GM23248 (cell line): ENCODE measurements at regions not wholly inside any gene's neighbourhood (a gene's known extent, or its start where the extent isn't known, plus 50 kb on each side); places are given as distances from the start of the nearest gene placed in this dataset.

Experiments
- EZH2 ChIP-seq: fragments of 200-600 bp; sonication (generic); IDR thresholded peaks from 2 replicates; pipeline ENCODE4 v1.6.1; 2018; ENCODE audit warnings: antibody characterized with exemption, mild to moderate bottlenecking; ENCODE audit not compliant: insufficient read depth, poor library complexity, severe bottlenecking
- EZH2phosphoT487 ChIP-seq: fragments of 200-600 bp; sonication (generic); IDR thresholded peaks from 2 replicates; pipeline ENCODE4 v1.6.1; 2018; ENCODE audit warnings: antibody characterized with exemption, moderate library complexity, mild to moderate bottlenecking, low read depth; ENCODE audit not compliant: insufficient read depth

DNA sequence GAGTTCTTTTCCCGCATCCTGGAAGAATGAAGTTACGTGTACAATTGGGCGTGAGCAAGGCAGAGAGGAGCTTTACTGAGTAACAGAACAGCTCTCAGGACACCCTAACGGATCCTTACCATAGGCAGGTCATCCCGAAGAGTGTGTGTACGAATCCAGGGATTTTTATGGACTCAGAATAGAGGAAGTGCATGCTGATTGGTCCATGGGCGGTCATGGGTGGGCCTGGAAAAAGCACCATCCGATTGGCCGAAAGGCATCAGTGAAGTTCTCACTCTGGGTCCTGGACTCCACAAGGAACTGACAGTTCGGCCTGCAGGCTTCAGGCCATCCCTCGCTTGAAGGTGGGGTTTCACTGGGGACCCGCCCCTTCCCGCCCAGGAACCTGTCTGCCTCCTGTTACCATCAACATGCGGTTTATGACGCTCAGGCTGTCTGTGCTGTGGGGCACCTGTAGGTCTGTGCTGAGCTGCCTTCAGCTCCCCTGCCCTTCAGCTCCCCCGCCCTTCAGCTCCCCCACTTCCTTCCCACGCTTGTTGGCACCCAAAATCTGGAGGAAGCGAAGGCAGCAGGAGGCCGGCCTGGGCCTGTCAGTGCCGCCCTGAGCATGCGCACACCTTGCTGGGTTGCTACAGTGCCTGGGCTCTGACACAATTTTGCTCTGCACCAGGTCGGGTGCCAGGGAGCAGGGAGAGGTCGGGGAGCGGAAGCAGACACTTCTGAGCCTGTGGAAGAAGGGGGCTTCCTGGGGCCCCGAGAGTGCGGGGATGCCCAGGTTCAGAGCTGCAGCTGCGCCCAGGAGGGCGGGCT, 57.9 kb upstream of the MANEA start:
- TF ChIP-seq EZH2 (no peak), EZH2phosphoT487 (no peak)
